SU-DHL-6 (cell line): ENCODE measurements at regions not wholly inside any gene's neighbourhood (a gene's known extent, or its start where the extent isn't known, plus 50 kb on each side); places are given as distances from the start of the nearest gene placed in this dataset.

Experiments
- CTCF ChIP-seq: fragments of 200-600 bp; sonication (generic); IDR thresholded peaks from one replicate; pipeline ENCODE4 v1.5.1; 2017; ENCODE audit warnings: antibody characterized with exemption, mild to moderate bottlenecking, low read length, moderate library complexity; ENCODE audit not compliant: insufficient read depth, poor library complexity, severe bottlenecking
- EZH2phosphoT487 ChIP-seq: fragments of 200-600 bp; sonication (generic), shearing (Covaris generic); conservative IDR thresholded peaks from 2 replicates; pipeline ENCODE4 v1.6.1; 2018; ENCODE audit warnings: mild to moderate bottlenecking, antibody characterized with exemption, low read length, moderate library complexity, mixed read lengths

- TF ChIP-seq CTCF (no peak), EZH2phosphoT487 (no peak)
These were observed 290.5 kb downstream of the KBTBD8 start for GRCh38 chr3:67288466-67289106.
